Thoracic aorta (tissue), 2 donors: ENCODE measurements at regions not wholly inside any gene's neighbourhood (a gene's known extent, or its start where the extent isn't known, plus 50 kb on each side); places are given as distances from the start of the nearest gene placed in this dataset.

Experiments used
- ATAC-seq: fragments of 150-250 bp; one replicate; pipeline ENCODE4 v1.8.0; 2017; ENCODE audit warnings: low read depth; ENCODE audit not compliant: insufficient number of reproducible peaks, low FRiP score
- DNase-seq: peaks from one replicate; pipeline ENCODE4 v3.0.0-alpha.2; 2020; ENCODE audit warnings: low spot score
- H3K27ac ChIP-seq, 2 donors: fragments of 200-600 bp; sonication (generic); 1 replicate in 1 of 2; 2 replicates in 1 of 2; pipeline ENCODE4 v1.5.1; 2016; ENCODE audit warnings: mild to moderate bottlenecking in 2 of 2, moderate library complexity in 2 of 2
- H3K27me3 ChIP-seq: fragments of 200-600 bp; sonication (generic); replicated peaks from 2 replicates; pipeline ENCODE4 v1.6.0; 2016; ENCODE audit warnings: mild to moderate bottlenecking; ENCODE audit not compliant: insufficient read depth
- H3K36me3 ChIP-seq: fragments of 200-600 bp; sonication (generic); one replicate; pipeline ENCODE4 v1.5.1; 2016
- H3K4me1 ChIP-seq, 2 donors: fragments of 200-600 bp; sonication (generic); 1 replicate in 1 of 2; 2 replicates in 1 of 2; pipeline versions ENCODE4 v1.5.1 to v1.6.0; 2016; ENCODE audit warnings: low read depth in 2 of 2, mild to moderate bottlenecking in 1 of 2; ENCODE audit not compliant: control insufficient read depth in 1 of 2
- H3K4me3 ChIP-seq: fragments of 200-600 bp; sonication (generic); 2 replicates; pipeline ENCODE4 v1.5.1; 2016; ENCODE audit warnings: mild to moderate bottlenecking
- H3K9me3 ChIP-seq: fragments of 200-600 bp; sonication (generic); 2 replicates; pipeline ENCODE4 v1.5.1; 2016
- TF ChIP-seq, protein P1 (sequence below): fragments of 200-600 bp; sonication (generic); IDR thresholded peaks from one replicate; pipeline ENCODE4 v1.5.1; 2019; ENCODE audit warnings: antibody characterized with exemption

DNA sequence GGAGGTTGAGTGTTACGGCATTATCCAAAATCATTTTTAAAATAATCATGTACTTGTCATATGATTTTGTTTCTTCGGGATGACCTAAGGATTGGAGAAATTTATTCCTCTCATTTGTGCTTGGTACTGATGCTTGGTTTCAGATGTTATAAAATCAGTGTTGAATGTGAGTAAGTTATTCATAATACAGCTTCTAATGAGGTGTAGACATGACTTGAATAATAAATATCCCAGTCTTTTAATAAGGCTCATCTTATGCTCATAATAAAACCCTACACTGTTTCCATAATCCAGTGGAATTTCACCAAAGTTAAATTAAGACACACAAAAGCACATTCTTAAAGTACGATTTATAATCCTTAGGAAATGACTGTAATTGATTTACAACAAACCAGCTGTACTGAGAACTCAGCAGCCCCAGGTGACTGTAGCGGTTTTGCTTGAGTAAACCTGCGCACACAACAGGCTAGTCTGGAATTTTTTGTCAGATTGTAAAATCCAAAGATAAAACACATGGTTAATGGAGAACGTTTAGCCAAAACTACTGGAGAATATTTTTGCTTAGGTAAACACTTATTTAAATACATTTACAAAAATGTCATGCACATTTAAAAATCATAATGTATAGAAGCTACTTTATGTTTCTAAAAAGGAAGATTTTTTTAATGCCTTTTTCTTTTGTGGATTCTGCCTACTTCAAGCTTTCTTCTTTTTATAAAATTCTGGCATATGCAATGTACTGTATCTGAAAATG, 609.8 kb upstream of the GRAMD2B start:
- TF ChIP-seq, protein P1, sequence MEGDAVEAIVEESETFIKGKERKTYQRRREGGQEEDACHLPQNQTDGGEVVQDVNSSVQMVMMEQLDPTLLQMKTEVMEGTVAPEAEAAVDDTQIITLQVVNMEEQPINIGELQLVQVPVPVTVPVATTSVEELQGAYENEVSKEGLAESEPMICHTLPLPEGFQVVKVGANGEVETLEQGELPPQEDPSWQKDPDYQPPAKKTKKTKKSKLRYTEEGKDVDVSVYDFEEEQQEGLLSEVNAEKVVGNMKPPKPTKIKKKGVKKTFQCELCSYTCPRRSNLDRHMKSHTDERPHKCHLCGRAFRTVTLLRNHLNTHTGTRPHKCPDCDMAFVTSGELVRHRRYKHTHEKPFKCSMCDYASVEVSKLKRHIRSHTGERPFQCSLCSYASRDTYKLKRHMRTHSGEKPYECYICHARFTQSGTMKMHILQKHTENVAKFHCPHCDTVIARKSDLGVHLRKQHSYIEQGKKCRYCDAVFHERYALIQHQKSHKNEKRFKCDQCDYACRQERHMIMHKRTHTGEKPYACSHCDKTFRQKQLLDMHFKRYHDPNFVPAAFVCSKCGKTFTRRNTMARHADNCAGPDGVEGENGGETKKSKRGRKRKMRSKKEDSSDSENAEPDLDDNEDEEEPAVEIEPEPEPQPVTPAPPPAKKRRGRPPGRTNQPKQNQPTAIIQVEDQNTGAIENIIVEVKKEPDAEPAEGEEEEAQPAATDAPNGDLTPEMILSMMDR = no peak
- H3K4me1 ChIP-seq = no peaks in the 10 kb centered on the region
- ATAC-seq (no peak), DNase-seq (no peak)
- H3K27ac ChIP-seq = no peak overlapping the region
- H3K36me3 ChIP-seq = no peaks in the 10 kb centered on the region
- no peak overlapping the region for H3K4me3 ChIP-seq
- H3K27me3 ChIP-seq = no peaks in the 10 kb centered on the region
- no peaks in the 10 kb centered on the region for H3K9me3 ChIP-seq

DNA sequence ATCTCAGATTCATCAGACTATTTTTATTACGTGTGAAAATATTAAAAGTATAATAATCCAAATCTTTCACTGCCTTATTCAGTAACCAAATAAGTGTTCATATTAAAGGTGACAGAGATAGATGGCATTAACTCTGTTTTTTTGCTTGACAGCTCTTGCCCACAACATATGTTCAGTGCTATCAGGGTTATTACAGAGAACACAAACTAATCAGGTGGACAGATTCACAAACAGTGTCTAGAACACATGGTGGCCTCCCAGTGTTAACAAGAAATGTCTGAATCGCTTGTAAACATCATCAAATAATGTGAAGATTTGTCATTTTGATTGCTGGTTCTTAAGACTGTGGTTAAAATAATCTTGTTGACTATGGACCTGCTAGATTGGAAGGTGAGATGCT, 609.1 kb upstream of the GRAMD2B start:
- TF ChIP-seq, protein P1 = no peak
- Histone ChIP-seq H3K9me3 (no peaks in the 10 kb centered on the region), H3K4me1 (no peaks in the 10 kb centered on the region), H3K27me3 (no peaks in the 10 kb centered on the region), H3K4me3 (no peak overlapping the region), H3K27ac (no peak overlapping the region), H3K36me3 (no peaks in the 10 kb centered on the region)
- ATAC-seq (no peak), DNase-seq (no peak)

DNA sequence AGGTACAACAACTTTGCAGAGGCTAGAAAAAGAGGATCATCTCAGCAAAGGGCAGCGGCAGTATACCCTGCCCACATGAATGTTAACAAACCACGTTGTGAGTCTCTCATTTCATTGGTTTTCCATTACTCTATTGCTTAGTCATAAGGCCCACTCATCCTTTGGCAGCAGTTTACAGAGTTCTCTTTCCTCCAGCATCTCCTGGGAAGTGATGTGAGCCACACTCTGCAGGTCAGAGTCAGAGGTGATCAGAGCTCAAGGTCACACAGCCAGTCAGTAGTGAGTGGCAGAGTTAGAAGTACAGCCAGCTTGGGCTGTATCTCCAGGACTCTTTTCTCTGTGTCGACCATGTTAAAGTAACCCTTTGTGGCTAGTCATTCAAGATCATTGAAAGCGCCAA, 599.6 kb upstream of the GRAMD2B start:
- TF ChIP-seq, protein P1 = no peak
- Histone ChIP-seq H3K27ac (no peak overlapping the region), H3K27me3 (no peaks in the 10 kb centered on the region), H3K4me1 (no peaks in the 10 kb centered on the region), H3K9me3 (no peaks in the 10 kb centered on the region), H3K36me3 (no peaks in the 10 kb centered on the region), H3K4me3 (no peak overlapping the region)
- no peak for DNase-seq
- ATAC-seq = no peak

DNA sequence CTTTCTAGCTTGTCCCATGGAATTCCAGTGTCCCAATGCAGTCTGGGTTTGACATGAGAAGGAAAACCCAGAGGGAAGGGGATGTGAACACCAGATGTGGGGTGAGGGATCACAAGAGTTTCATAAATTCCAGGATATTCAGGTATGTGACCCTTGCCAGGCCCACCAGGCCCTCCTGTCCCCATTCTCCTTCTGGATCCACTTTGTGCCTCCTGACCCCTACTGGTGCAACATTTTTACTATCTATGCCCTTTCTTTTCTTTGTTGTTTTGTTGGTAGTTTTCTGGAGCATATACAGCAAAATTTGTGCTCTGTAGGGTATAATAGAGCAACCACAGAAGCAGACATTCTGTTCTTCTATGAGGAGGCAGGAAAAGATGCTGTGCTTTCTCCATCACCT, 597.0 kb upstream of the GRAMD2B start:
- H3K9me3 ChIP-seq = no peaks in the 10 kb centered on the region
- no peak overlapping the region for H3K4me3 ChIP-seq
- H3K4me1 ChIP-seq = no peaks in the 10 kb centered on the region
- H3K27ac ChIP-seq = no peak overlapping the region
- DNase-seq (no peak), ATAC-seq (no peak)
- TF ChIP-seq, protein P1 = no peak
- H3K27me3 ChIP-seq = no peaks in the 10 kb centered on the region
- H3K36me3 ChIP-seq = no peaks in the 10 kb centered on the region

DNA sequence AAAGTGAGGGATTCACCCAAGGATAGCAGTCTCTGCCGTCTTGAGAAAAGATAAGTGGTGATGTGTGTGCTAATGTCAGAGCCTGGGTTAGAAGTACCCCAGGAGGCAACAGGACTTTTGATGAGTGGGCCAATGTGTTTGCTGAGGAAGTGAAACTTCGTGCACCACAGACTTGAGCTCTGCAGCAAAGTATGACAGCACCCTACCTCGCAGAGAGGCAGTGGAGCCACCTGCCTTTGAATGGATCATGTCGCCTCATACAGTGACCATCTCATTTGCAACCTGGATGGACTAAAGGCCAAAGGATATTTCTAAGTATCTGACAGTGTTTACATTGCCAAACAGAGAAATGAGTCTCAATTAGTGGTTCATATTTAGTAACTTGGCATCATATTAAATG, 593.9 kb upstream of the GRAMD2B start:
- no peak for DNase-seq
- Histone ChIP-seq H3K9me3 (no peaks in the 10 kb centered on the region), H3K4me3 (no peak overlapping the region), H3K27ac (no peak overlapping the region), H3K27me3 (no peaks in the 10 kb centered on the region), H3K4me1 (no peaks in the 10 kb centered on the region), H3K36me3 (no peaks in the 10 kb centered on the region)
- TF ChIP-seq, protein P1 = no peak
- no peak for ATAC-seq
